ENCODE measurements at regions not wholly inside any gene's neighbourhood (a gene's known extent, or its start where the extent isn't known, plus 50 kb on each side); places are given as distances from the start of the nearest gene placed in this dataset.

- H3K4me1 ChIP-seq (ENCODE audit: control insufficient read depth, insufficient read depth, low read length), result no peaks in the 10 kb centered on the region
- POLR2A ChIA-PET, result no interaction called here
- H3K9me3 ChIP-seq (ENCODE audit: control insufficient read depth, insufficient read depth, low read depth, low read length), result no peaks in the 10 kb centered on the region
- CTCF ChIA-PET, result interaction anchor here (0.7 kb wide), 1 partner anchor 62 kb away, joined by 3 read pairs; no protein-coding TSS in a partner anchor
- TF ChIP-seq ZNF433 (tag by site-specific recombination; IDR thresholded peaks at IDR 0.05; ENCODE audit: low read depth) (no peak), ZNF18 (tag by site-specific recombination; IDR thresholded peaks at IDR 0.05) (no peak), ZEB2 (tag by site-specific recombination; IDR thresholded peaks at IDR 0.05) (no peak), ZNF239 (tag by site-specific recombination; IDR thresholded peaks at IDR 0.05) (no peak), KLF7 (tag by site-specific recombination; IDR thresholded peaks at IDR 0.05; ENCODE audit: borderline replicate concordance) (no peak), ZNF645 (tag by site-specific recombination; IDR thresholded peaks at IDR 0.05) (no peak), ZNF658 (tag by site-specific recombination; IDR thresholded peaks at IDR 0.05) (no peak), ATF2 (tag by site-specific recombination; IDR thresholded peaks at IDR 0.05; ENCODE audit: low read depth) (no peak), BCL11A (tag by site-specific recombination; IDR thresholded peaks at IDR 0.05; ENCODE audit: low read depth) (no peak)
- no peak overlapping the region for H3K27ac ChIP-seq (ENCODE audit: extremely low read depth, low read depth, low read length)
- H3K36me3 ChIP-seq (ENCODE audit: control insufficient read depth in 2 of 2, insufficient read depth in 1 of 2, low read length in 2 of 2), result no peaks in the 10 kb centered on the region
- no peak overlapping the region for H3K4me3 ChIP-seq (ENCODE audit: low read depth, low read length)
Observed at GRCh38 chr2:83960371-83960770, 498.7 kb downstream of the SUCLG1 start.

GRCh38 chr2:83959266-83959665, 499.8 kb downstream of the SUCLG1 start:
- H3K27ac ChIP-seq (ENCODE audit: extremely low read depth, low read depth, low read length), result no peak overlapping the region
- no peaks in the 10 kb centered on the region for H3K36me3 ChIP-seq (ENCODE audit: control insufficient read depth in 2 of 2, insufficient read depth in 1 of 2, low read length in 2 of 2)
- no peak overlapping the region for H3K4me3 ChIP-seq (ENCODE audit: low read depth, low read length)
- ChIA-PET CTCF (no interaction called here), POLR2A (no interaction called here)
- no peaks in the 10 kb centered on the region for H3K4me1 ChIP-seq (ENCODE audit: control insufficient read depth, insufficient read depth, low read length)
- no peaks in the 10 kb centered on the region for H3K9me3 ChIP-seq (ENCODE audit: control insufficient read depth, insufficient read depth, low read depth, low read length)
- no peak for TF ChIP-seq ZNF518A (tag by site-specific recombination; conservative IDR thresholded peaks at IDR 0.05; ENCODE audit: low read depth)
- TF ChIP-seq GLI4 (tag by site-specific recombination; IDR thresholded peaks at IDR 0.05), result no peak
- no peak for TF ChIP-seq ZNF112 (tag by site-specific recombination; IDR thresholded peaks at IDR 0.05)
- no peak for TF ChIP-seq ZNF114 (tag by site-specific recombination; IDR thresholded peaks at IDR 0.05)
- no peak for TF ChIP-seq PBX3 (CRISPR knock-in tag; IDR thresholded peaks at IDR 0.05)
- TF ChIP-seq ZNF341 (tag by site-specific recombination; IDR thresholded peaks at IDR 0.05; ENCODE audit: low read depth), result no peak
- no peak for TF ChIP-seq ZNF239 (tag by site-specific recombination; IDR thresholded peaks at IDR 0.05)
- TF ChIP-seq ZNF433 (tag by site-specific recombination; IDR thresholded peaks at IDR 0.05; ENCODE audit: low read depth), result no peak
- no peak for TF ChIP-seq ZNF354C (tag by site-specific recombination; IDR thresholded peaks at IDR 0.05; ENCODE audit: borderline replicate concordance, low read depth)
- no peak for TF ChIP-seq PRDM6 (tag by site-specific recombination; IDR thresholded peaks at IDR 0.05)
- no peak for TF ChIP-seq AEBP2 (tag by site-specific recombination; IDR thresholded peaks at IDR 0.05; ENCODE audit: borderline replicate concordance)
- TF ChIP-seq OVOL3 (tag by site-specific recombination; IDR thresholded peaks at IDR 0.05), result no peak
- no peak for TF ChIP-seq KLF8 (tag by site-specific recombination; IDR thresholded peaks at IDR 0.05)
- no peak for TF ChIP-seq FEZF1 (tag by site-specific recombination; IDR thresholded peaks at IDR 0.05)

All from HEK293 (cell line).